GM19463 (cell line): ENCODE measurements at regions not wholly inside any gene's neighbourhood (a gene's known extent, or its start where the extent isn't known, plus 50 kb on each side); places are given as distances from the start of the nearest gene placed in this dataset.

Source experiments
- ATAC-seq: cut with Tn5 transposase; IDR thresholded peaks from one replicate; pipeline ENCODE4 v1.9.1; 2021; ENCODE audit warnings: mild to moderate bottlenecking, moderate library complexity; ENCODE audit not compliant: unreplicated experiment

GRCh38 chr7:35355199-35355598 is 101.3 kb upstream of the TBX20 start:
- no peak for ATAC-seq

GRCh38 chr7:35353481-35353880 is 99.6 kb upstream of the TBX20 start:
- ATAC-seq, result no peak

GRCh38 chr7:35351466-35351865 is 97.6 kb upstream of the TBX20 start:
- no peak for ATAC-seq

GRCh38 chr7:35348611-35349400 is 94.9 kb upstream of the TBX20 start:
- no peak for ATAC-seq

GRCh38 chr7:35342786-35343185 is 88.9 kb upstream of the TBX20 start:
- ATAC-seq, result no peak

GRCh38 chr7:35339811-35340210 is 85.9 kb upstream of the TBX20 start:
- ATAC-seq, result no peak

GRCh38 chr7:35336444-35336843 is 82.5 kb upstream of the TBX20 start:
- no peak for ATAC-seq

GRCh38 chr7:35334506-35334905 is 80.6 kb upstream of the TBX20 start:
- ATAC-seq, result no peak

- no peak for ATAC-seq
Observed at GRCh38 chr7:35333265-35333664, 79.4 kb upstream of the TBX20 start.

GRCh38 chr7:35331730-35332678 is 78.1 kb upstream of the TBX20 start:
- ATAC-seq, result no peak

- ATAC-seq, result no peak
Observed at GRCh38 chr7:35329026-35329425, 75.1 kb upstream of the TBX20 start.

- ATAC-seq, result no peak
Observed at GRCh38 chr7:35319606-35320005, 65.7 kb upstream of the TBX20 start.

GRCh38 chr7:35316549-35316948 is 62.6 kb upstream of the TBX20 start:
- ATAC-seq, result no peak

- no peak for ATAC-seq
Observed at GRCh38 chr7:35315517-35315916, 61.6 kb upstream of the TBX20 start.

GRCh38 chr7:35314354-35314753 is 60.5 kb upstream of the TBX20 start:
- no peak for ATAC-seq

GRCh38 chr7:35313575-35313974 is 59.7 kb upstream of the TBX20 start:
- ATAC-seq, result no peak
